GM19372 (cell line): ENCODE measurements at regions not wholly inside any gene's neighbourhood (a gene's known extent, or its start where the extent isn't known, plus 50 kb on each side); places are given as distances from the start of the nearest gene placed in this dataset.

Source experiments
- ATAC-seq: cut with Tn5 transposase; IDR thresholded peaks from one replicate; pipeline ENCODE4 v1.9.1; 2021; ENCODE audit warnings: mild to moderate bottlenecking, low read depth, moderate library complexity; ENCODE audit not compliant: unreplicated experiment

DNA sequence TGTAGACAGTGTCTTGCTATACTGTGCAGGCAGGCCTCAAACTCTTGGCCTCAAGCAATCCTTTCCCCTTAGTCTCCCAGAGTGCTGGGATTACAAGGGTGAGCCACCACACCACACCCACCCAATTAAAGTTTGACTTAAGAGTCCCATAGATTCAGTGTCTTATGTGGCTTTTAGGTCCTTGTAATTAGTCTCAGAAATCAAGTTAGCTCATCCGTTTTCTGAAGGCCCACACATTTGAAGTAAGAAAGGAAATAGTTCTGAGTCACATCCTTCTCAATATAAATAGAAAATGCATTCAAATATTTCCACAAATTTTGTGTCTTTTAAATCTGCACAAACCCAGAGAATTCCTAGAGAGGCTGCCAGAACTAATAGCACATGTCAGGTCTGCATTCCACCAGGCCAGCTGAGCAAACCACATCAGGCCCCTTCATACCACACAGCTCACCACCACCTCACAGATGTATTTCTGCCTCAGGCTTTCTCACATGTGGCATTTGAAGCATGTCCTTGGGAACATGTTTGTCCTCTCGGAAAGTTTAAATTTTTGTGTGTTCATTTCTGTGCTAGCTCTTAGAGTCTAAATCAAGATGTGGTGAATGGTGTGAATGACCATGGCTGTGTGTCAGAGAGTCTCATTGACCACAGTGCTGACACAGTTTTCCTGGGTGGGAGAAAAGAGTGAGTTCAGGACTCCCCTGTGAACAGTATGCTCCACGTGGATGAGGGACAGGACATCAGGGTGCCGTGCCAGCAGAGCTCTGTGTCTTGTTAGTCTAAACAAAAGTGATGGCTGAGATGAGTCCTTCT, 148.4 kb upstream of the USP9Y start:
- no peak for ATAC-seq

DNA sequence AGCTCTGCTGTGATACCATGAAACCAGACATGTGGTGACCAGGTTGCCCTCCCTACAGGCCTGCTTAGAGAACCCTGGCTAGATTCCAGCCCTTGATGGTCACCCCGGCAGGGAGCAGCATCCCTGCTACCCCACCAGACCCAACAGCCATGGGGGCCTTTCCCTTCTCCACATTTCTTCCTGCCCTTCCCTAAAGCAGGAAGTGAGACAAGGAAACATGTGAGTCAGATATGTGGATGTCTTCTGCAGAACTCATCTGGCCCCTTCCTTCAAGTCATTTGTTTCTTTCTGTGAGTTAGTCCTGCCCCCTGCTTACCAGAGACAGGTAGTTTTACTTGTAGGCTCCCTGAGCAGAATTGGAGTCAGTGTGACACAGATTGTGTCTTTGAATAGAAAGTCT, 147.1 kb upstream of the USP9Y start:
- ATAC-seq: no peak

DNA sequence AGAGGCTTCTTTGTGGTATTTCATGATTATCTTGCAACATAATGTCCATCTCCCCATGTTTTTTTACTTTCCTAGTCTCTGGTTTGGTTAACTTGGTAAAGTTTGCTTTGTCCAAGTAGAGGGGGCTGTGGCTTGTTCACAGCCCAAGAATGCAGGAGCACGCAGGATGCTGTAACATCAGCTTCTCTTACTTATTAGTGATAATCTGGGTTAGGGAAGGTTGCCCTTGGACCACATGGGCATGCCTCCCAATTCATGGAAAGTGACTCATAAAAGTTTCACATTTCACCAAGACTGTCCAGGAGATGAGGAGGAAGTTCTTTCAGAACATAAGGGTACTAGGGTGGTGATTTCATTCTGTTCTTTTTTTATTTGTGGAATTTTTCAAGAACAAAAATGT, 146.0 kb upstream of the USP9Y start:
- ATAC-seq: no peak

DNA sequence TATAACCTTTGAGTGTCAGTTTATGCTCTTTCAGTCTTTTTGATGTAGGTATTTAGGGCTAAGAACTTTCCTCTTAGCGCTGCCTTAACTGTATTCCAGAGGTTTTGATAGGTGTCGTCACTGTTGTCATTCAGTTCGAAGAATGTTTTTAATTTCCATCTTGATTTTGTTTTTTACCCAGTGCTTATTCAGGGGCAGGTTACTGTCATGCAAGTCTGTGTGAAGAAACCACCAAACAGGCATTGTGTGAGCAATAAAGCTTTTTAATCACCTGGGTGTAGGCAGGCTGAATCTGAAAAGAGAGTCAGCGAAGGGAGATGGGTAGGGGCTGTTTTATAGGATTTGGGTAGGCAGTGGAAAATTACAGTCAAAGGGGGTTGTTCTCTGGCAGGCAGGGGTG, 142.0 kb upstream of the USP9Y start:
- ATAC-seq: no peak

DNA sequence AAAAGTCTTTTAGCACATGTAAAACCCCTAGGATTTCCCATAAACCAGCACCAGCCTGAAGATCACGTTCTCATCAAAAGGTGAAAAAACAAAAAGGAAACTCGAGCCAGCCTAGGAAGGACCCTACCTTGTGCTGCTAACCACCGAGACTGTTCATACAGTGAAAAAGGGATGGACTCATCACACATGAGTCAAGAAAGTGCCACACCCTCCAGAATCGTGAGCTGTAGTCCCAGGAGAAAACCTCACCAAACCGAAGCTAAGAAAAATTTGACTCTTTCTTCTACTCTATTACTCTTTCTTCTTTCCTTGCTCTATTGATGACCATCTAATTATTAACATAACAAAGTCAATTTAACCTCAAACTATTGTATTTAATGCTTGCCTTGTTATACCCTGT, 124.8 kb upstream of the USP9Y start:
- ATAC-seq: no peak

DNA sequence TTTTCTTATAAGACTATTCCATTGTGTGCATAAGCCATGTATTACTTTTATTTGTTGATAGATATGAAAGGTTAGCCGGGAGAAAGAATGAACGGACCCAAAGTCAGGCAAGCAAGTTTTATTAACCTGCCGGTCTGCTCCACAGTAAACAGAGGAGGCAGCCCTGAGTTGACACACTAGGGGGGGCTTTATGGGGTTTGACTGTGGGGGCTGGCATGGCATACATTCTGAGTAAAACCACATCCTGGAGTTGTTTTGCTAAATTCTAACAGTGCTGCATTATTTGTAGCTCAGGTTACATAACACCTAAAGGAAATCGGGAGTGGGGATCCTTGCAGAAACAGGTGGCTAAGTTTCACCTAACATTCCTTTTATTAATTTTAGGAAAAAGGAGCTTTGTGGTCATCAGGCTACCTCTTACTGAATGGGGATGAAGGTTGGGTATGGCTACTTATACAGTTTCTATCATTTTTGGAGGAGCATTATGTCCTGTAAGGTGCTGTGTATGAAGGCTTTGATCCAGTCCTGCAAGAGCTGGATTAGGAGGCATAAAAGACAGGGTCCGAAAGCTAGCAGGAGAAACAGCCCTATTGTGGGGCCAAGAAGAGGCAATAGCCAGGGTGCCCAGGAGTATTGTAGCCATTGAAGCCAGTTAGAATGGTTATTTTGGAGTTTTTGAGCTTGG, 107.4 kb upstream of the USP9Y start:
- ATAC-seq: no peak

GRCh38 chrY:12598783-12599182, 102.2 kb upstream of the USP9Y start:
- ATAC-seq: no peak

- ATAC-seq: no peak
These were observed 95.6 kb upstream of the USP9Y start for GRCh38 chrY:12605426-12605825.

DNA sequence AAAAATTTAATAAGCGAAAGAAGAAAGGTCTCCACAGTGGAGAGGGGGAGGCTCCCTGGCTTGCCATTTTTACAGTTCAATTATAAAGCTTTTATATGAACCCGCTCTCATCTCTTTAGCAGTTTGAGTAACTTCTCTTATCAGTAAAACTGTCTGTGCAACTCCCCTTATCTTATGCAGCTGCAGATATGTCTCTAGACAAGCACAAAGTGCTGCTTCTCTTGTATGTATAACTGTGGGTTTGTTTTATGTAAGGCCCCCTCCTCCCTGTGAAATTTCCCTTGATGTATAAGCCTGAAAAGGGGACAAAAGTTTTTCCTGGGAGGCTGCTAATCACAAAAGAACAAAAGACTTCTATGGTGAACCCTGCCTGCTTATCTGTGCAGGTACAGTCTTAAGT, 90.2 kb upstream of the USP9Y start:
- no peak for ATAC-seq

- no peak for ATAC-seq
These were observed 85.1 kb upstream of the USP9Y start for GRCh38 chrY:12615733-12616446.

DNA sequence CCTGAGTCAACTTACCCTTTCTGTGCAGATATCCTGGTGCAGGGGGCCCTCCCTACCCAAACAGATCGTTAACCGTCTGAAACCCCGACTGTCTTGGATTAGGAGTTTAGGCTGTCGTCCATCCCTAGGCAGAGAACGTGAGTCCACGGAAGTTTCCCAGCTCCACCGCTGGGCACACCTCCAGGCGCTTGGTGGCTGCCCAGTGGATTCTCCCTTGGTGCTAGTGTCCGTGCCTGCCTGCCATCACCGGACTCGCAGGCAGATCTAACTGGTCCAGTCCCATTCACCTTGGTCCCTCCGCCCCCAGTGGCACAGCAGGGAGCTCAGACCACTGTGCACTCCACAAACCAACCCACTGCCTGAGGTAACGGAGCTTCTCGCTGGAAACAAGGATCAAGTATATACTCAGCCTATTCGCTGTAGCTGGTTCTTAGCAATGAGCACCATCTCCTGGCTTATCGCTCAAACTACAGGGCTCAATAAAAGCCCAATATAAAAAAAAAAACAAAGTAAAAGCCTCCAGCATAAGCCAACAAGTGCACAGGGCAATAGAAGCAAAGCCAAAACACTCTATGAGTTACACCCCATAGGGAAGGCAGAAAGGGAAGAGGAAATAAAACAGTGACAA, 79.5 kb upstream of the USP9Y start:
- no peak for ATAC-seq

DNA sequence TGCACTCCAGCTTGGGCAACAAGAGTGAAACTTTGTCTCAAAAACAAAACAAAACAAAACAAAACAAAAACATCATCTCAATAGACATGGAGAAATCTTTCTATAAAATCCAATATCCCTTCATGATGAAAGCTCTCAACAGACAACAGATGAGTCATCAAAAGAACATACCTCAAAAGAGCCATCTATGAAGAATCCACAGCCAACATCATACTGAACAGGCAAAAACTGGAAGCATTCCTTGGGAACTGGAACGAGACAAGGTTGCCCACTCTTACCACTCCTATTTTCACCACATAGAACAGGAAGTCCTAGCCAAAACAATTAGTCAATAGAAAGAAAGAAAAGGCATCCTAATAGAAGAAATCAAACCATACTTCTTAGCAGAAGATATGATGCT, 77.8 kb upstream of the USP9Y start:
- ATAC-seq: no peak

- no peak for ATAC-seq
These were observed 58.0 kb upstream of the USP9Y start for GRCh38 chrY:12642986-12643385.

DNA sequence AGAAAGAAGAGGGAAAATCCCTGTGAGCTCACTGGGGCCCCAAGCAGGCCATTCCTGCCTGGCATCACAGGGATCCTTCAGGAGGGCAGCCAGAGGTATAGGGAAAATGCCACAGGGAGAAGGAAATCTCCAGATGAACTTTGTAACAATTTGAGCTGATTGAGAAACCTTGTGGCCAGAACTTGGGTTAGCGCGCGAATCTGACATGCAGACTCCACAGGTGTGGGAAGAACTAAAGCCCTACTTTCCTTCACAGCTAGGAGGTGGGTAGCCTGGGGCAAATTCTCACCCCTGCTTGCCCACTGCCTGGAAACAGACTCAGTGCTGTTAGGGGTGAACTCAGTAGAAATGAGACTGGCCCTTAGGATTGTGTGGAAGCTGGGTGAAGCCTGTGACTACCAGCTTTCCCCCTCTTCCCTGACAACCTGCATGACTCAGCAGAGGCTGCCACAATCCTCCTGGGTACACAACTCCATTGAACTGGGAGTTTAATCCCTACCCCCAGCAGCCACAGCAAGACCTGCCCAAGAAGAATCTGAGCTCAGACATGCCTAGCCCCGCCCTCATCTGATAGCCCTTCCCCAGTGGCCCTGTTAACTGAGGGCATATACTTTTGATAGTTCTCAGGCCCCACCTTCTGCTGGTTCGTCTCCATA, 57.2 kb upstream of the USP9Y start:
- ATAC-seq: no peak

GRCh38 chrY:12651095-12651494, 49.9 kb upstream of the USP9Y start:
- no peak for ATAC-seq
